GM10266 (cell line): ENCODE measurements at regions not wholly inside any gene's neighbourhood (a gene's known extent, or its start where the extent isn't known, plus 50 kb on each side); places are given as distances from the start of the nearest gene placed in this dataset.

Source experiments
- DNase-seq: peaks from one replicate; pipeline ENCODE4 v3.0.0; 2012; ENCODE audit errors: extremely low spot score
- CTCF ChIP-seq: IDR thresholded peaks from 2 replicates; pipeline ENCODE4 v1.5.1; 2012; ENCODE audit warnings: mild to moderate bottlenecking, low read depth; ENCODE audit not compliant: control insufficient read depth, insufficient read depth; ENCODE audit errors: missing control alignments

DNA sequence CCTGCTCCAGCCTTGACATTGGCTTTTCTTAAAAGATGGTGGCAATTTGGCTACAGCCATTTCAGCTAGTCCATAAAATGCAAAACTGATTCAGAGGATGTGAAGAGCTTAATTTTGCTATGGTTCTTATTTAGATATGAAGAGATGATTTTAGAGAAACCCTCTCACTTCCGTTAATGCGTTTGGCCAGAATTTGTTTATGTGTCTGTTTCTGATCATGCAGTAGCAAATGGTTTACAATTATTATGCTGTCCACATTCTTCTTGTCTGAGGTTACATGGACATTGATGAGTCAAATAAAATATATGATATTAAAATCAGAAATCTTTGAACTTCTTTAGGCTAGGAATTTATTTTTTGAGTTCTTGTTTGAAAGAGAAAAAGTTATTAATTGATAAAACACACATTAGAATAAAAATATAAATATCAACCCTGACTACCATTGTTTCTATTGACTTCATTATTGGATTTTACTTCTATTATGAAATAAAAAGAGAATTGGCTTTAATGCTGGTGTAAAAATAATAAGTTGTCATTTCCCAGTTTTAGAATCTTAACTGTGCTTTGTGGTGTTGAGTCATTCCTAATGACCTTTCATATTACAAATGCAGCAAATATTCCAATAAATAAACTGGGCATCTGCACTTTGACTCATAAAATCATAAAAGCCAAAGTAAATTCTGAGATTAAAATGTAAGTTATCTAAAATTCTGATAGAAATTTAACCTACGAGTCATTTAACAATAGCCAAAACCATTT, 1286.0 kb upstream of the GJE1 start:
- DNase-seq, result no peak
- TF ChIP-seq CTCF, result no peak

GRCh38 chr6:140845701-140846100, 1287.0 kb upstream of the GJE1 start:
- DNase-seq, result no peak
- no peak for TF ChIP-seq CTCF

GRCh38 chr6:140844167-140844566, 1288.6 kb upstream of the GJE1 start:
- no peak for TF ChIP-seq CTCF
- no peak for DNase-seq

DNA sequence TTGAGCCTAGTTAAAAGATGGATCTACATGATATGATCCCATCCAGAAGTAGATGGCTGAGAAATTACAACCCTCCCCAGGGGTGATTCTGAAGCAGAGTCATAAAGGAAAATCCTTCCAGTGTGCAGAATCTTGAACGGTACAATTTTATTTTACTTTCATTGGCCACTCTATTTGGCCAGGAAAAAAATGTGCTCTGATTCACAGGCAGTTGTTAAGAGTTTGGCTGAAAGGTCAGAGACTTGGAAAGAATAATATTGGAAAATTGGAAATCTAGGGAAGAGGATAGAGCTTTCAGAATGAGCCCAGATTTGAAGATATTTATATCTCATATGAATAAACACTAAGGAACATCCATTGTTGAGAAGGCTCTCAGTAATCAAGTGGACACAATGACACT, 1299.3 kb upstream of the GJE1 start:
- DNase-seq, result no peak
- TF ChIP-seq CTCF, result no peak

DNA sequence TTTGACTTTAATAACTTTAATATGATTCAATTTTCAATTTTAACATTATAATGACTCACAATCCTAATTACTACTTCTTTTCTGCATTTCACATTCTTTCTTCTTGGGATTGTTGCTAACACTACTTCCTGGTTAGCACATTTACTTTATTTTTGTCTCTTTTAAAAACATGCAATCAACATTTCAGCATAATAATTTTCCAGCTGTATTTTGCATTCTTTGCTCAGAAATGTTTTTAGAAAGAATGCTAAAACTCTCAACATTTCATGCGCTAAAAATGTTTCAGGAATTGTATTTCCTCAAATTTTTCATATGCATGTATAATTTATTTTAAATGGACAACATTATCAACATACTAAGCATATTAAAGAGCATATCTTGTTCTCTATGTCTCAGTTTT, 1302.1 kb upstream of the GJE1 start:
- TF ChIP-seq CTCF, result no peak
- no peak for DNase-seq

GRCh38 chr6:140828856-140829255, 1303.9 kb upstream of the GJE1 start:
- TF ChIP-seq CTCF, result no peak
- no peak for DNase-seq

GRCh38 chr6:140827593-140827992, 1305.1 kb upstream of the GJE1 start:
- DNase-seq, result no peak
- TF ChIP-seq CTCF, result no peak
